Thoracic aorta (tissue), 2 donors: ENCODE measurements at regions not wholly inside any gene's neighbourhood (a gene's known extent, or its start where the extent isn't known, plus 50 kb on each side); places are given as distances from the start of the nearest gene placed in this dataset.

Source experiments
- ATAC-seq: fragments of 150-250 bp; one replicate; pipeline ENCODE4 v1.8.0; 2017; ENCODE audit warnings: low read depth; ENCODE audit not compliant: insufficient number of reproducible peaks, low FRiP score
- DNase-seq: peaks from one replicate; pipeline ENCODE4 v3.0.0-alpha.2; 2020; ENCODE audit warnings: low spot score
- H3K27ac ChIP-seq, 2 donors: fragments of 200-600 bp; sonication (generic); 1 replicate in 1 of 2; 2 replicates in 1 of 2; pipeline ENCODE4 v1.5.1; 2016; ENCODE audit warnings: mild to moderate bottlenecking in 2 of 2, moderate library complexity in 2 of 2
- H3K27me3 ChIP-seq: fragments of 200-600 bp; sonication (generic); replicated peaks from 2 replicates; pipeline ENCODE4 v1.6.0; 2016; ENCODE audit warnings: mild to moderate bottlenecking; ENCODE audit not compliant: insufficient read depth
- H3K36me3 ChIP-seq: fragments of 200-600 bp; sonication (generic); one replicate; pipeline ENCODE4 v1.5.1; 2016
- H3K4me1 ChIP-seq, 2 donors: fragments of 200-600 bp; sonication (generic); 1 replicate in 1 of 2; 2 replicates in 1 of 2; pipeline versions ENCODE4 v1.5.1 to v1.6.0; 2016; ENCODE audit warnings: low read depth in 2 of 2, mild to moderate bottlenecking in 1 of 2; ENCODE audit not compliant: control insufficient read depth in 1 of 2
- H3K4me3 ChIP-seq: fragments of 200-600 bp; sonication (generic); 2 replicates; pipeline ENCODE4 v1.5.1; 2016; ENCODE audit warnings: mild to moderate bottlenecking
- H3K9me3 ChIP-seq: fragments of 200-600 bp; sonication (generic); 2 replicates; pipeline ENCODE4 v1.5.1; 2016
- CTCF ChIP-seq: fragments of 200-600 bp; sonication (generic); IDR thresholded peaks from one replicate; pipeline ENCODE4 v1.5.1; 2019; ENCODE audit warnings: antibody characterized with exemption

DNA sequence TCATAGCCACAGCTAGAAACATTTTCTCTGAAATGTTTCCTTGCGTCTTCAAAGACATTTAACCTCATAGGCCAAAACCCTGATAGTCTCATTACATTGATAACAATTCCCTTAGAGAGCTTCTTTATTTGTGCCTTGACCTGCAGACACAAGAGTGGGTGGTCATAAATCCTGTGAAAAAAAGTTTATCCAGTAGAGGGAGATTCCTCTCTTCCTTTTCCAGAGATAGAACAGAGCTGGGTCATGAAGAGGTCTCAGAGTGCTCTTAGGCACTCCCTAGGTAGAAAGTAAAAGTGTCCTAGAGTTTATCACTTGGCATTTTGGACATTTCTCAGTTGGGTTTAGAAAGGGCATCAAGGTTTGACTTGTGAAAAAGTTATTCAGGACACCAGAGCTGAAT, 426.1 kb downstream of the NUF2 start:
- H3K9me3 ChIP-seq: peaks cover 14% of the 10 kb centered on the region
- no peaks in the 10 kb centered on the region for H3K27me3 ChIP-seq
- no peak overlapping the region for H3K4me3 ChIP-seq
- TF ChIP-seq CTCF: no peak
- H3K4me1 ChIP-seq: no peaks in the 10 kb centered on the region
- ATAC-seq (no peak), DNase-seq (no peak)
- H3K36me3 ChIP-seq: no peaks in the 10 kb centered on the region
- H3K27ac ChIP-seq: no peak overlapping the region

- ATAC-seq: no peak
- H3K9me3 ChIP-seq: no peaks in the 10 kb centered on the region
Measured at GRCh38 chr1:163758977-163759670, 437.4 kb downstream of the NUF2 start.

DNA sequence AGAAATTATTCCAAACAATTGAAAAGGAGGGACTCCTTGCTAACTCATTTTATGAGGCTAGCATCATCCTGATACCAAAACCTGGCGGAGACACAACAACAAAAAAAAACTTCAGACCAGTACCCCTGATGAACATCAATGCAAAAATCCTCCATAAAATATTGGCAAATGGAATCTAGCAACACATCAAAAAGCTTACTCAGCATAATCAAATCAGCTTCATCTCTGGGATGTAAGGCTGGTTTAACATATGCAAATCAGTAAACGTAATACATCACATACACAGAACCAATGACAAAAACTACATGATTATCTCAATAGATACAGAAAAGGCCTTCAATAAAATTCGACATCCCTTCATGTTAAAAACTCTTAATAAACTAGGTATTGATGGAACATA, 440.1 kb downstream of the NUF2 start:
- TF ChIP-seq CTCF: no peak
- Histone ChIP-seq H3K9me3 (no peaks in the 10 kb centered on the region), H3K27me3 (no peaks in the 10 kb centered on the region), H3K36me3 (no peaks in the 10 kb centered on the region), H3K4me3 (no peak overlapping the region), H3K27ac (no peak overlapping the region), H3K4me1 (no peaks in the 10 kb centered on the region)
- DNase-seq (no peak), ATAC-seq (no peak)

More at GRCh38 chr1:163758977-163759670, 437.4 kb downstream of the NUF2 start:
- no peak for DNase-seq
- no peak overlapping the region for H3K4me3 ChIP-seq
- TF ChIP-seq CTCF: no peak
- no peaks in the 10 kb centered on the region for H3K36me3 ChIP-seq
- no peaks in the 10 kb centered on the region for H3K27me3 ChIP-seq
- no peak overlapping the region for H3K27ac ChIP-seq
- H3K4me1 ChIP-seq: no peaks in the 10 kb centered on the region

DNA sequence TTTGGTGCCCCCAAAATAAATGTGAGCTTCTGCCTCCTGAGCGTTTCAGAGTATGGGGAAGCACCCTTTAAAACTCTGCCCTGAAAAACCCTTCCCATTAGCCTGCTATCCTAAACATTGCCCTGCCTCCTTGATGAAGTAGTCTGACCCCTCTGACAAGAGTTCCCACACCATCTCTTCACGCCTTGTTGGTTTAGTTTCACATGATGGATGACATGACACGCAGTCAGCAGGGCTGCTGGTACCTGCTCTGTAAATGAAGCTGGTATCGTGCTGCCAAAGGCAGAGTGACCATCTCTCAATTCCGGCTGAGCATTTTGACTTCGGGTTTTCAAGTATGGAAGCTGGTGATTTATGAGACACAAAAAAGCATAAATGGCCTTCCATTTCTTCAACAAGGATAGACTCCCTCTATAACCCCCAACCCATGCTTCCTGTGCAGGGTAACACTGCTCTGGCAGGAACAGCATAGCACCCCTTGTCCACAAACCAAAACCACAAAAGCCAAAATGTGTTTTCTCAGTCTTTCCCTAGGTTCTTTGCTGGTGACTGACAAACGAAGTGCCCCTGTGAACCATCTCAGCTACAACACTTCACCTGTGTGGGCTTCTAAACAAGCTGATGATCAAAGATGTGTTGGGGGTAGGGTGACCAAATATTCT, 444.6 kb downstream of the NUF2 start:
- no peak for TF ChIP-seq CTCF
- no peak for ATAC-seq
- H3K27ac ChIP-seq: no peak overlapping the region

DNA sequence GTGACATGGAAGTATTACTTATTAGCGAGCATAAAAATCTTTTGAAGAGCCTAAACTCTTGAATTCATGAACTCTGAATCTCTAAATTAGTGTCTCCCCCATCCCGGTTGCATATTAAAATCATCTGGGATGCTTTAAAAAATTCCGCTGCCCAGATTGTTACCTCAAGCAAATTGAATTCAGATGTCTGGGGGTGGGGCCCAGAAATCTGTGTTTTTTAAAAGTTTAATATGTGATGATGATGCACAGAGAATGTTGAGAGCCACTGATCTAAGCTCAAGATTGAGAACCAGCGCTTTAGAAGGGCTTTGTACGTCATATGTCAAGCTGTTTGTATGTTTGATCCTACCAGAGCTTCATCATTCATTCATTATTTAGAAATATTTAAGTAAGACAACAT, 446.8 kb downstream of the NUF2 start:
- Histone ChIP-seq H3K9me3 (no peaks in the 10 kb centered on the region), H3K27me3 (no peaks in the 10 kb centered on the region), H3K27ac (no peak overlapping the region), H3K36me3 (no peaks in the 10 kb centered on the region), H3K4me3 (no peak overlapping the region), H3K4me1 (no peaks in the 10 kb centered on the region)
- ATAC-seq (no peak), DNase-seq (no peak)
- TF ChIP-seq CTCF: no peak

More for the DNA sequence above, 444.6 kb downstream of the NUF2 start:
- no peak overlapping the region for H3K4me3 ChIP-seq
- no peaks in the 10 kb centered on the region for H3K9me3 ChIP-seq
- H3K27me3 ChIP-seq: no peaks in the 10 kb centered on the region
- no peak for DNase-seq
- H3K36me3 ChIP-seq: no peaks in the 10 kb centered on the region
- H3K4me1 ChIP-seq: no peaks in the 10 kb centered on the region
